ENCODE measurements at regions not wholly inside any gene's neighbourhood (a gene's known extent, or its start where the extent isn't known, plus 50 kb on each side); places are given as distances from the start of the nearest gene placed in this dataset.

DNA sequence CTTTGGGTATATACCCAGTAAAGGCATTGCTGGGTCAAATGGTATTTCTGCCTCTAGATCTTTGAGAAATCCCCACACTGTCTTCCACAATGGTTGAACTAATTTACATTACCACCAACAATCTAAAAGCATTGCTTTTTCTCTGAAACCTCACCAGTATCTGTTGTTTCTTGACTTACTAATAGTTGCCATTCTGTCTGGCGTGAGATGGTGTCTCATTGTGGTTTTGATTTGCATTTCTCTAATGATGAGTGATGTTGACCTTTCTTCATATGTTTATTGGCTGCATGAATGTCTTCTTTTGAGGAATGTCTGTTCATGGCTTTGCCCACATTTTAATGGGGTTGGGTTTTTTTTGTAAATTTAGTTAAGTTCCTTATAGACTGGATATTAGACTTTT, 382.6 kb upstream of the ZNF804A start:
- in situ Hi-C loops (cut with MboI; ENCODE audit: low sequenced_read_pairs, unreplicated experiment): no loop called here
- DNase-seq (ENCODE audit: low spot score): no peak
- TF ChIP-seq, protein P1, sequence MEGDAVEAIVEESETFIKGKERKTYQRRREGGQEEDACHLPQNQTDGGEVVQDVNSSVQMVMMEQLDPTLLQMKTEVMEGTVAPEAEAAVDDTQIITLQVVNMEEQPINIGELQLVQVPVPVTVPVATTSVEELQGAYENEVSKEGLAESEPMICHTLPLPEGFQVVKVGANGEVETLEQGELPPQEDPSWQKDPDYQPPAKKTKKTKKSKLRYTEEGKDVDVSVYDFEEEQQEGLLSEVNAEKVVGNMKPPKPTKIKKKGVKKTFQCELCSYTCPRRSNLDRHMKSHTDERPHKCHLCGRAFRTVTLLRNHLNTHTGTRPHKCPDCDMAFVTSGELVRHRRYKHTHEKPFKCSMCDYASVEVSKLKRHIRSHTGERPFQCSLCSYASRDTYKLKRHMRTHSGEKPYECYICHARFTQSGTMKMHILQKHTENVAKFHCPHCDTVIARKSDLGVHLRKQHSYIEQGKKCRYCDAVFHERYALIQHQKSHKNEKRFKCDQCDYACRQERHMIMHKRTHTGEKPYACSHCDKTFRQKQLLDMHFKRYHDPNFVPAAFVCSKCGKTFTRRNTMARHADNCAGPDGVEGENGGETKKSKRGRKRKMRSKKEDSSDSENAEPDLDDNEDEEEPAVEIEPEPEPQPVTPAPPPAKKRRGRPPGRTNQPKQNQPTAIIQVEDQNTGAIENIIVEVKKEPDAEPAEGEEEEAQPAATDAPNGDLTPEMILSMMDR (IDR thresholded peaks at IDR 0.05; ENCODE audit: borderline replicate concordance, control extremely low read depth, extremely low read depth, insufficient read depth, missing control alignments): no peak

DNA sequence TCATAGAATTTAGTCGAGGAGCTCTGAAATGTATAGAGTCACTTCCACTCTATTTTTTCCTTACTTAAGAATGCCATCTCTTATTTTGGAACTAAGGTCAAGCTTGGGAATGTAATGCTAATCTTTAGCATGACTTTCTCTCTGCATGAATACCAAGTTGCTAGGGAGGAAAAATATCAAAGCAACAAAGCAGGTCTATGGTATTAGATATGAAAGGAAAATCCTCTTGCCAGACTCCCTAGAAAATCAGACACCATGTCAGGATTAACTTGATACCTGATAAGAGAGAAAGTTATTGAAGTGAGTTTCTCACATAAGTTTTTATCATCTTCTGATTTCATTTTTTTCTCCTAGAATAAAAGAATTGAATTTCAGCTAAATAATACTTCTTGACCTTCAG, 341.7 kb upstream of the ZNF804A start:
- TF ChIP-seq, protein P1 (IDR thresholded peaks at IDR 0.05; ENCODE audit: borderline replicate concordance, control extremely low read depth, extremely low read depth, insufficient read depth, missing control alignments): no peak

DNA sequence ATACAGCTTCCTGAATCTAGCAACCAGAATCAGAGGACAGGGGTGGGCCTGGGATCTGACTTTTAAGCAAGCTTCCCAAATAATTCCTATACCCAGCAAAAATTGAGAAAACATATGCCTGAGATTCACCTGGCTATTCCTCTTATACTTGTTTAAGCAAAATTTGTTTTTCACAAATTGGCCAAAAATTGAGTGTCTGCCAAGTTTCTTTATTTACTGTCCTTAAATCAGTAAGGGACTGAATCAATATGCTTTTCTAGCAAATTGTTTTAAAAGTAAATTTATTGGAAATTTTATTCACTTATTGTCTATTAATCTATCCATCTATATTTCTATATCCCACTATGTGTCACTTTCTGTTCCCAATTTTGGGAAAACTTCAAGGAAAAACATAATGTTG, 337.0 kb upstream of the ZNF804A start:
- no peak for DNase-seq (ENCODE audit: low spot score)
- in situ Hi-C loops (cut with MboI; ENCODE audit: low sequenced_read_pairs, unreplicated experiment): no loop called here
- TF ChIP-seq, protein P1 (IDR thresholded peaks at IDR 0.05; ENCODE audit: borderline replicate concordance, control extremely low read depth, extremely low read depth, insufficient read depth, missing control alignments): no peak

More for the DNA sequence above, 341.7 kb upstream of the ZNF804A start:
- in situ Hi-C loops (cut with MboI; ENCODE audit: low sequenced_read_pairs, unreplicated experiment): no loop called here
- no peak for DNase-seq (ENCODE audit: low spot score)

DNA sequence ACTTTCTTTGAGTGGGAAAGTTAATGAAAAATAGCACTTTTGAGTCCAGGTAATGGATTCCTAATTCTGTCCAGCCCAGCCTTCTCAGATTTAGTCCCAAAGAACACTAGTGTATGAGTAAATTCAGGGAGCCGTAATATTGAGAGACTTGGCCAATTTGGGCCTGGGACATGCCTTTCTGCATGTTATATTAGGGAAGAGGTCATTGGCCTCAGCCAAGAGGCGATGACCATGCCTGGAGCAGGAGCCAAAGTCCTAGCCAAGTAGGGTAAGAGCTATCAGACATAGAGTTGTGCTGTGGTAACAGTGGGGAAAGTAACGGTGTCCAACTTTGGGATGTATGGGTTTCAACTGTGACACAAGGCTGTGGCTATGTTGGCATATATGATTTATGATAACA, 336.5 kb upstream of the ZNF804A start:
- no peak for DNase-seq (ENCODE audit: low spot score)
- TF ChIP-seq, protein P1 (IDR thresholded peaks at IDR 0.05; ENCODE audit: borderline replicate concordance, control extremely low read depth, extremely low read depth, insufficient read depth, missing control alignments): no peak
- in situ Hi-C loops (cut with MboI; ENCODE audit: low sequenced_read_pairs, unreplicated experiment): no loop called here

DNA sequence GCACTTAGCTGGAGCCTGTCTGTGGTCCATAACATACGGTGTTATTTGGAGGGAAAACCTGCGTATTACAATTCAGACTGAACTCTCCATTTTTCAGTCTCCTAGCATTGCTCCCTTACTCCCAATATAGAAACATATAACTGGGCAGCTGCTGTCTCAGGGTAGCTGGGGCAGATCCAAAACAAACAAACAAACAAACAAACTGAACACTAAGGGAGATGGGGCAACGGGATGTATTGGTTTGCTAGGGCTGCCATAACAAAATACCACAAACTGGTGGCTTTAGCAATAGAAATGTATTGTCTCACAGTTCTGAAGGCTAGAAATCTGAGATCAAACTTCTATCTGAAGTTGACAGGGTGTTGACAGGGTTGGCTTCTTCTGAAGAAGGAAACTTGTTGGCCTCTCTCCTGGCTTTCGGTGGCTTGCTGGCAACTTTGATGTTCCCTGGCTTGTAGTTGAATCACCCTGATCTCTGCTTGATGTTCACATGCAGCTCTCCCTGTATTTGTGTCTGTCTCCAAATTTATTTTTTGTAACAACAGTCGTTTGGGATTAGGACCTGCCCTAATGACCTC, 329.3 kb upstream of the ZNF804A start:
- no peak for DNase-seq (ENCODE audit: low spot score)
- in situ Hi-C loops (cut with MboI; ENCODE audit: low sequenced_read_pairs, unreplicated experiment): no loop called here
- TF ChIP-seq, protein P1 (IDR thresholded peaks at IDR 0.05; ENCODE audit: borderline replicate concordance, control extremely low read depth, extremely low read depth, insufficient read depth, missing control alignments): no peak

DNA sequence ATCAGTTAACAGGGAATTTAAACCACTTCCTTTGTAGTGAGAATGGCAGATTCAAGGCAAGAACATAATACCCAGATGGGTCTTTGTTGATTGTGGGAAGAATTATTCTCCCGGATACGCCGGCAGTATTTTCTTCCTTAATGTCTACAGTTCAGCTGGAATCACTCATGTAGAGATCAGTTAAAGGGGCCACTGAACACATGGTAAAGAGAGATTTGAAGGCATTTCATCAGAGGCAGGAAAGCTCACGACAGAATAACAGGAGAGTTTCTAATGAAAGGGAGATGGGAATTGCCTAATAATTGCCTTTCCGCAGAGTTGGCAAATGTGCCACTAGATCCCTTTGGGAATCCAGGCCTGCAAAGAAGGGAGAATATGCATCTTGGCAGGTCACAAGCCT, 327.7 kb upstream of the ZNF804A start:
- DNase-seq (ENCODE audit: low spot score): no peak
- TF ChIP-seq, protein P1 (IDR thresholded peaks at IDR 0.05; ENCODE audit: borderline replicate concordance, control extremely low read depth, extremely low read depth, insufficient read depth, missing control alignments): no peak
- in situ Hi-C loops (cut with MboI; ENCODE audit: low sequenced_read_pairs, unreplicated experiment): no loop called here
